ENCODE measurements at regions not wholly inside any gene's neighbourhood (a gene's known extent, or its start where the extent isn't known, plus 50 kb on each side); places are given as distances from the start of the nearest gene placed in this dataset.

DNA sequence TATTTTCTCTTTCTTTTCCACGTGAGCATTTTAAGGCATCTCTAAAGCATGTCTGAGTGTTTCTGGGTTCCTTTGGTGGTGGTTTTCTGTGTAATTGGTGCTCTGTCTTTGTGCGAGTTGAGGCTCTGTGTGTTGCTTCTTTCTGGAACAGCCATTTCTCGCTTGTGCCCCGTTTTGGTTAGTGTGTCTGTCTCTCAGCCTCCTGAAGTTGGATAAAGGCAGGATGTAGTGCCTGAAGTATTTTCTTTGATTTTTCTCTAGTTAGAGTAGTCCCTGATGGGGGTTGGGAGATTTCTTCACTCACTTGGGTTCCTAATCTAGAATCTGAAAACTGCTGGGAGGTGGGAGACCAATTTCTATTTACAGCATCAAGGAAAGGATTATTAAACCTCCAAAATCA is 129.7 kb upstream of the TMEM161B start:
- H3K4me1 ChIP-seq (ENCODE audit: insufficient read depth), result peaks cover 84% of the 10 kb centered on the region
- DNase-seq (ENCODE audit: low spot score) (no peak), ATAC-seq (peak; percentile 19; the same call in 2 of the 3 replicates)
- no peaks in the 10 kb centered on the region for H3K9me2 ChIP-seq (ENCODE audit: insufficient read depth)
- H3K27ac Mint-ChIP-seq, result no peak overlapping the region
- H3F3A ChIP-seq (replicated peaks; ENCODE audit: low read depth), result no peaks in the 10 kb centered on the region
- H4K20me1 ChIP-seq (replicated peaks; ENCODE audit: insufficient read depth), result no peaks in the 10 kb centered on the region
- no peak overlapping the region for H3K27ac ChIP-seq (ENCODE audit: low read depth)
- no peaks in the 10 kb centered on the region for H3K36me3 ChIP-seq (ENCODE audit: insufficient read depth)
- H3K9me3 Mint-ChIP-seq, result no peaks in the 10 kb centered on the region
- H3K4me3 Mint-ChIP-seq, result peak overlapping the region; percentile 7; the same call in 1 of the 3 replicates
- 0 out of 2 replicates have a peak, but pooled peaks have one; percentile 28 for TF ChIP-seq POLR2AphosphoS5 (IDR thresholded peaks at IDR 0.05; ENCODE audit: low read depth)
- TF ChIP-seq, protein P1, sequence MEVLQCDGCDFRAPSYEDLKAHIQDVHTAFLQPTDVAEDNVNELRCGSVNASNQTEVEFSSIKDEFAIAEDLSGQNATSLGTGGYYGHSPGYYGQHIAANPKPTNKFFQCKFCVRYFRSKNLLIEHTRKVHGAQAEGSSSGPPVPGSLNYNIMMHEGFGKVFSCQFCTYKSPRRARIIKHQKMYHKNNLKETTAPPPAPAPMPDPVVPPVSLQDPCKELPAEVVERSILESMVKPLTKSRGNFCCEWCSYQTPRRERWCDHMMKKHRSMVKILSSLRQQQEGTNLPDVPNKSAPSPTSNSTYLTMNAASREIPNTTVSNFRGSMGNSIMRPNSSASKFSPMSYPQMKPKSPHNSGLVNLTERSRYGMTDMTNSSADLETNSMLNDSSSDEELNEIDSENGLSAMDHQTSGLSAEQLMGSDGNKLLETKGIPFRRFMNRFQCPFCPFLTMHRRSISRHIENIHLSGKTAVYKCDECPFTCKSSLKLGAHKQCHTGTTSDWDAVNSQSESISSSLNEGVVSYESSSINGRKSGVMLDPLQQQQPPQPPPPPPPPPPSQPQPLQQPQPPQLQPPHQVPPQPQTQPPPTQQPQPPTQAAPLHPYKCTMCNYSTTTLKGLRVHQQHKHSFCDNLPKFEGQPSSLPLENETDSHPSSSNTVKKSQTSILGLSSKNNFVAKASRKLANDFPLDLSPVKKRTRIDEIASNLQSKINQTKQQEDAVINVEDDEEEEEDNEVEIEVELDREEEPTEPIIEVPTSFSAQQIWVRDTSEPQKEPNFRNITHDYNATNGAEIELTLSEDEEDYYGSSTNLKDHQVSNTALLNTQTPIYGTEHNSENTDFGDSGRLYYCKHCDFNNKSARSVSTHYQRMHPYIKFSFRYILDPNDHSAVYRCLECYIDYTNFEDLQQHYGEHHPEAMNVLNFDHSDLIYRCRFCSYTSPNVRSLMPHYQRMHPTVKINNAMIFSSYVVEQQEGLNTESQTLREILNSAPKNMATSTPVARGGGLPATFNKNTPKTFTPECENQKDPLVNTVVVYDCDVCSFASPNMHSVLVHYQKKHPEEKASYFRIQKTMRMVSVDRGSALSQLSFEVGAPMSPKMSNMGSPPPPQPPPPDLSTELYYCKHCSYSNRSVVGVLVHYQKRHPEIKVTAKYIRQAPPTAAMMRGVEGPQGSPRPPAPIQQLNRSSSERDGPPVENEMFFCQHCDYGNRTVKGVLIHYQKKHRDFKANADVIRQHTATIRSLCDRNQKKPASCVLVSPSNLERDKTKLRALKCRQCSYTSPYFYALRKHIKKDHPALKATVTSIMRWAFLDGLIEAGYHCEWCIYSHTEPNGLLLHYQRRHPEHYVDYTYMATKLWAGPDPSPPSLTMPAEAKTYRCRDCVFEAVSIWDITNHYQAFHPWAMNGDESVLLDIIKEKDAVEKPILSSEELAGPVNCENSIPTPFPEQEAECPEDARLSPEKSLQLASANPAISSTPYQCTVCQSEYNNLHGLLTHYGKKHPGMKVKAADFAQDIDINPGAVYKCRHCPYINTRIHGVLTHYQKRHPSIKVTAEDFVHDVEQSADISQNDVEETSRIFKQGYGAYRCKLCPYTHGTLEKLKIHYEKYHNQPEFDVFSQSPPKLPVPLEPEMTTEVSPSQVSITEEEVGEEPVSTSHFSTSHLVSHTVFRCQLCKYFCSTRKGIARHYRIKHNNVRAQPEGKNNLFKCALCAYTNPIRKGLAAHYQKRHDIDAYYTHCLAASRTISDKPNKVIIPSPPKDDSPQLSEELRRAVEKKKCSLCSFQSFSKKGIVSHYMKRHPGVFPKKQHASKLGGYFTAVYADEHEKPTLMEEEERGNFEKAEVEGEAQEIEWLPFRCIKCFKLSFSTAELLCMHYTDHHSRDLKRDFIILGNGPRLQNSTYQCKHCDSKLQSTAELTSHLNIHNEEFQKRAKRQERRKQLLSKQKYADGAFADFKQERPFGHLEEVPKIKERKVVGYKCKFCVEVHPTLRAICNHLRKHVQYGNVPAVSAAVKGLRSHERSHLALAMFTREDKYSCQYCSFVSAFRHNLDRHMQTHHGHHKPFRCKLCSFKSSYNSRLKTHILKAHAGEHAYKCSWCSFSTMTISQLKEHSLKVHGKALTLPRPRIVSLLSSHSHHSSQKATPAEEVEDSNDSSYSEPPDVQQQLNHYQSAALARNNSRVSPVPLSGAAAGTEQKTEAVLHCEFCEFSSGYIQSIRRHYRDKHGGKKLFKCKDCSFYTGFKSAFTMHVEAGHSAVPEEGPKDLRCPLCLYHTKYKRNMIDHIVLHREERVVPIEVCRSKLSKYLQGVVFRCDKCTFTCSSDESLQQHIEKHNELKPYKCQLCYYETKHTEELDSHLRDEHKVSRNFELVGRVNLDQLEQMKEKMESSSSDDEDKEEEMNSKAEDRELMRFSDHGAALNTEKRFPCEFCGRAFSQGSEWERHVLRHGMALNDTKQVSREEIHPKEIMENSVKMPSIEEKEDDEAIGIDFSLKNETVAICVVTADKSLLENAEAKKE (CRISPR knock-in tag; IDR thresholded peaks at IDR 0.05), result no peak
- TF ChIP-seq EZH2 (IDR thresholded peaks at IDR 0.05; ENCODE audit: low read depth, unreplicated experiment), result no peak
- no peak for TF ChIP-seq ZNF114 (CRISPR knock-in tag; IDR thresholded peaks at IDR 0.05)
- H3K4me2 ChIP-seq, result peak overlapping the region; percentile 76
- no peaks in the 10 kb centered on the region for H3K36me3 Mint-ChIP-seq (ENCODE audit: low read depth)
- peaks cover 12% of the 10 kb centered on the region; the same call in 1 of the 2 replicates for H3K27me3 ChIP-seq (ENCODE audit: insufficient read depth)
- H3K4me1 Mint-ChIP-seq, result peaks cover 65% of the 10 kb centered on the region
- peaks cover 2% of the 10 kb centered on the region for H3K27me3 Mint-ChIP-seq (ENCODE audit: insufficient read depth, low read depth, poor library complexity)
- no peak overlapping the region for H2AFZ ChIP-seq
- H3K4me3 ChIP-seq, result peak overlapping the region; percentile 40; the same call in 1 of the 2 replicates
- H3K79me2 ChIP-seq (replicated peaks; ENCODE audit: insufficient read depth), result no peaks in the 10 kb centered on the region

DNA sequence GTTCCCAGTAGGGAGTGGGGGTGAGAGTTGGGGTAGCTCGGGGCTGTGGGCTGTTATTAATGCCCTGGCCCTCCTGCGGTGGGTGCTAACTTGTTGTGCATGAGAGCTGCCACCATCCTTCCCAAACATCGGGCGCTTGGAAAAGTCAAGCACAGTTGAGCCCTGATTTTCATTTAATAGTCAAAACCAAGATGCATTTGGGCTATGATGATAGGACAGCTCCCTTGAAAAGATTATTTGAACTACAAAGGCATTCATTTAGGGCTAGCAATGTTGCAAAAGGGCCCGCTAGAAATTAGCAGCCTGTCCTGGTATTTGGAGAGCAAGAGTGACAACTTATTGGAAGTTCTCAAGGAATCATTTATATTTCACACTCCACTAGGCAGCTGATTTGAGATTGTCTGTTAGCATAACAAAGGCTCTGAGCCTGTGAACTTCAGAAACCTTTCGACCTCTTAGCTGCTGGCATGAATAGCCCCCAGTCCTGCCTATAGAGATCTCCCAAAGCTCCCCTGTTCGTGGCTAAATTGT is 128.2 kb upstream of the TMEM161B start:
- Mint-ChIP-seq H3K36me3 (ENCODE audit: low read depth) (no peaks in the 10 kb centered on the region), H3K9me3 (no peaks in the 10 kb centered on the region), H3K27me3 (ENCODE audit: insufficient read depth, low read depth, poor library complexity) (peaks cover 2% of the 10 kb centered on the region), H3K27ac (no peak overlapping the region), H3K4me1 (peaks cover 68% of the 10 kb centered on the region), H3K4me3 (peak overlapping the region; percentile 60; the same call in 2 of the 3 replicates)
- peaks cover 93% of the 10 kb centered on the region for H3K4me1 ChIP-seq (ENCODE audit: insufficient read depth)
- peaks cover 12% of the 10 kb centered on the region; the same call in 1 of the 2 replicates for H3K27me3 ChIP-seq (ENCODE audit: insufficient read depth)
- H3K4me3 ChIP-seq, result peak overlapping the region; percentile 40
- no peaks in the 10 kb centered on the region for H3K36me3 ChIP-seq (ENCODE audit: insufficient read depth)
- H3F3A ChIP-seq (replicated peaks; ENCODE audit: low read depth), result no peaks in the 10 kb centered on the region
- DNase-seq (ENCODE audit: low spot score) (peak; percentile 62), ATAC-seq (peak; percentile 78)
- no peaks in the 10 kb centered on the region for H4K20me1 ChIP-seq (replicated peaks; ENCODE audit: insufficient read depth)
- peak overlapping the region; percentile 76 for H3K4me2 ChIP-seq
- H3K9me2 ChIP-seq (ENCODE audit: insufficient read depth), result no peaks in the 10 kb centered on the region
- no peaks in the 10 kb centered on the region for H3K79me2 ChIP-seq (replicated peaks; ENCODE audit: insufficient read depth)
- H3K27ac ChIP-seq (ENCODE audit: low read depth), result no peak overlapping the region
- no peak overlapping the region for H2AFZ ChIP-seq
- no peak for TF ChIP-seq JUNB (IDR thresholded peaks at IDR 0.05; ENCODE audit: unreplicated experiment)
- TF ChIP-seq, protein P2, sequence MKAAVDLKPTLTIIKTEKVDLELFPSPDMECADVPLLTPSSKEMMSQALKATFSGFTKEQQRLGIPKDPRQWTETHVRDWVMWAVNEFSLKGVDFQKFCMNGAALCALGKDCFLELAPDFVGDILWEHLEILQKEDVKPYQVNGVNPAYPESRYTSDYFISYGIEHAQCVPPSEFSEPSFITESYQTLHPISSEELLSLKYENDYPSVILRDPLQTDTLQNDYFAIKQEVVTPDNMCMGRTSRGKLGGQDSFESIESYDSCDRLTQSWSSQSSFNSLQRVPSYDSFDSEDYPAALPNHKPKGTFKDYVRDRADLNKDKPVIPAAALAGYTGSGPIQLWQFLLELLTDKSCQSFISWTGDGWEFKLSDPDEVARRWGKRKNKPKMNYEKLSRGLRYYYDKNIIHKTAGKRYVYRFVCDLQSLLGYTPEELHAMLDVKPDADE (IDR thresholded peaks at IDR 0.05), result no peak

All from GM23338 (cell line).